Loucy (cell line): ENCODE measurements at regions not wholly inside any gene's neighbourhood (a gene's known extent, or its start where the extent isn't known, plus 50 kb on each side); places are given as distances from the start of the nearest gene placed in this dataset.

ENCODE experiments used
- H2AFZ ChIP-seq: fragments of 200-600 bp; sonication (generic); 2 replicates; pipeline ENCODE4 v1.6.0; 2016; ENCODE audit warnings: antibody characterized with exemption, mild to moderate bottlenecking, low read length, moderate library complexity
- H3F3A ChIP-seq: fragments of 200-600 bp; 2 replicates; pipeline ENCODE4 v1.6.0; 2016; ENCODE audit warnings: antibody characterized with exemption, low read depth, mild to moderate bottlenecking
- H3K27me3 ChIP-seq: fragments of 200-600 bp; sonication (generic); 2 replicates; pipeline ENCODE4 v1.6.1; 2014; ENCODE audit warnings: low read length, mild to moderate bottlenecking; ENCODE audit not compliant: insufficient read depth, poor library complexity, severe bottlenecking
- H3K36me3 ChIP-seq: fragments of 200-600 bp; sonication (generic); 2 replicates; pipeline ENCODE4 v1.6.1; 2016; ENCODE audit warnings: low read length; ENCODE audit not compliant: insufficient read depth
- H3K4me1 ChIP-seq: fragments of 200-600 bp; sonication (generic); 2 replicates; pipeline ENCODE4 v1.5.1; 2014; ENCODE audit warnings: low read length, mild to moderate bottlenecking; ENCODE audit not compliant: insufficient read depth, poor library complexity, severe bottlenecking
- H3K4me2 ChIP-seq: fragments of 200-600 bp; sonication (generic); 2 replicates; pipeline ENCODE4 v1.6.0; 2014; ENCODE audit warnings: antibody characterized with exemption, low read length, low read depth, mild to moderate bottlenecking; ENCODE audit not compliant: poor library complexity, severe bottlenecking
- H3K4me3 ChIP-seq: fragments of 200-600 bp; sonication (generic); 2 replicates; pipeline ENCODE4 v1.5.1; 2014; ENCODE audit warnings: low read length, mild to moderate bottlenecking, mixed read lengths; ENCODE audit not compliant: poor library complexity, severe bottlenecking
- H3K79me2 ChIP-seq: fragments of 200-600 bp; sonication (generic); 2 replicates; pipeline ENCODE4 v1.6.1; 2014; ENCODE audit warnings: low read length; ENCODE audit not compliant: insufficient read depth
- H3K9ac ChIP-seq: fragments of 200-600 bp; sonication (generic); 2 replicates; pipeline ENCODE4 v1.6.0; 2014; ENCODE audit warnings: mild to moderate bottlenecking, low read depth, low read length, moderate library complexity; ENCODE audit not compliant: poor library complexity, severe bottlenecking
- H3K9me2 ChIP-seq: fragments of 200-600 bp; sonication (generic); replicated peaks from 2 replicates; pipeline ENCODE4 v1.6.1; 2016; ENCODE audit warnings: low read depth, low read length, mixed read lengths
- H3K9me3 ChIP-seq: fragments of 200-600 bp; sonication (generic); 2 replicates; pipeline ENCODE4 v1.6.1; 2014; ENCODE audit warnings: mild to moderate bottlenecking, antibody characterized with exemption, low read length, low read depth; ENCODE audit not compliant: insufficient read depth
- H4K20me1 ChIP-seq: fragments of 200-600 bp; sonication (generic); 2 replicates; pipeline ENCODE4 v1.6.0; 2014; ENCODE audit warnings: antibody characterized with exemption, low read length, mild to moderate bottlenecking; ENCODE audit not compliant: insufficient read depth, poor library complexity, severe bottlenecking
- CTCF ChIP-seq: fragments of 200-600 bp; sonication (generic); conservative IDR thresholded peaks from 2 replicates; pipeline ENCODE4 v1.5.1; 2014; ENCODE audit warnings: mild to moderate bottlenecking, antibody characterized with exemption, low read length
- EZH2phosphoT487 ChIP-seq: fragments of 200-600 bp; IDR thresholded peaks from 2 replicates; pipeline ENCODE4 v1.6.1; 2018; ENCODE audit warnings: antibody characterized with exemption, mild to moderate bottlenecking, moderate library complexity, borderline replicate concordance

GRCh38 chrX:39886282-39886681, 211.5 kb downstream of the BCOR start:
- Histone ChIP-seq H3K27me3 (no peaks in the 10 kb centered on the region), H3K9me3 (no peaks in the 10 kb centered on the region), H3K4me2 (no peak overlapping the region), H3K36me3 (no peaks in the 10 kb centered on the region), H4K20me1 (no peaks in the 10 kb centered on the region), H3K4me3 (no peak overlapping the region), H3K79me2 (no peaks in the 10 kb centered on the region), H3K9me2 (no peaks in the 10 kb centered on the region), H2AFZ (no peak overlapping the region), H3F3A (no peaks in the 10 kb centered on the region), H3K9ac (no peak overlapping the region), H3K4me1 (no peaks in the 10 kb centered on the region)
- TF ChIP-seq EZH2phosphoT487 (no peak), CTCF (no peak)

- TF ChIP-seq EZH2phosphoT487, result no peak
- no peak for TF ChIP-seq CTCF
- no peak overlapping the region for H2AFZ ChIP-seq
- no peaks in the 10 kb centered on the region for H3K79me2 ChIP-seq
- H3K27me3 ChIP-seq, result no peaks in the 10 kb centered on the region
- H3K4me1 ChIP-seq, result peaks cover 9% of the 10 kb centered on the region
- H3K9me2 ChIP-seq, result no peaks in the 10 kb centered on the region
- no peaks in the 10 kb centered on the region for H3F3A ChIP-seq
- H3K4me2 ChIP-seq, result no peak overlapping the region
- H3K9me3 ChIP-seq, result no peaks in the 10 kb centered on the region
- H3K9ac ChIP-seq, result no peak overlapping the region
- H4K20me1 ChIP-seq, result no peaks in the 10 kb centered on the region
- no peaks in the 10 kb centered on the region for H3K36me3 ChIP-seq
- no peak overlapping the region for H3K4me3 ChIP-seq
Observed at GRCh38 chrX:39888730-39889129, 209.0 kb downstream of the BCOR start.

GRCh38 chrX:39889704-39890103, 208.1 kb downstream of the BCOR start:
- no peaks in the 10 kb centered on the region for H3K27me3 ChIP-seq
- no peak overlapping the region for H3K4me2 ChIP-seq
- no peaks in the 10 kb centered on the region for H3F3A ChIP-seq
- no peak overlapping the region for H3K9ac ChIP-seq
- no peaks in the 10 kb centered on the region for H3K79me2 ChIP-seq
- H3K9me3 ChIP-seq, result no peaks in the 10 kb centered on the region
- TF ChIP-seq CTCF, result no peak
- no peak for TF ChIP-seq EZH2phosphoT487
- no peak overlapping the region for H3K4me3 ChIP-seq
- no peaks in the 10 kb centered on the region for H4K20me1 ChIP-seq
- H3K36me3 ChIP-seq, result no peaks in the 10 kb centered on the region
- H2AFZ ChIP-seq, result no peak overlapping the region
- H3K4me1 ChIP-seq, result peaks cover 19% of the 10 kb centered on the region
- H3K9me2 ChIP-seq, result no peaks in the 10 kb centered on the region
